Gastroesophageal sphincter (tissue), 3 donors: ENCODE measurements at regions not wholly inside any gene's neighbourhood (a gene's known extent, or its start where the extent isn't known, plus 50 kb on each side); places are given as distances from the start of the nearest gene placed in this dataset.

Experiments used
- CTCF ChIP-seq, 4 experiments: fragments of 200-600 bp in 2 of 4; fragments of 450-650 bp in 2 of 4; sonication (generic) in 1 of 4; IDR thresholded peaks; one replicate each; pipeline ENCODE4 v1.5.1; 2017 to 2019; ENCODE audit warnings: antibody characterized with exemption in 4 of 4, mild to moderate bottlenecking in 2 of 4, moderate library complexity in 2 of 4
- EP300 ChIP-seq: sonication (generic); formaldehyde crosslinking; IDR thresholded peaks from one replicate; pipeline ENCODE4 v1.6.1; 2017; ENCODE audit warnings: antibody characterized with exemption, mild to moderate bottlenecking
- POLR2AphosphoS5 ChIP-seq: sonication (generic); formaldehyde crosslinking; IDR thresholded peaks from one replicate; pipeline ENCODE4 v1.6.1; 2017; ENCODE audit warnings: antibody characterized with exemption

- TF ChIP-seq EP300 (no peak), CTCF (IDR thresholded peaks at IDR 0.05) (no peak), POLR2AphosphoS5 (no peak)
Measured at GRCh38 chr2:5264361-5264760, 427.8 kb upstream of the SOX11 start.
